GM12892 (cell line): ENCODE measurements at regions not wholly inside any gene's neighbourhood (a gene's known extent, or its start where the extent isn't known, plus 50 kb on each side); places are given as distances from the start of the nearest gene placed in this dataset.

ENCODE experiments used
- POLR2A ChIP-seq: IDR thresholded peaks from 2 replicates; pipeline ENCODE4 v1.6.1; 2011; ENCODE audit warnings: low read depth, low read length, control low read depth
- POLR2AphosphoS5 ChIP-seq: IDR thresholded peaks from 2 replicates; pipeline ENCODE4 v1.6.1; 2011; ENCODE audit warnings: low read depth, low read length, control low read depth

DNA sequence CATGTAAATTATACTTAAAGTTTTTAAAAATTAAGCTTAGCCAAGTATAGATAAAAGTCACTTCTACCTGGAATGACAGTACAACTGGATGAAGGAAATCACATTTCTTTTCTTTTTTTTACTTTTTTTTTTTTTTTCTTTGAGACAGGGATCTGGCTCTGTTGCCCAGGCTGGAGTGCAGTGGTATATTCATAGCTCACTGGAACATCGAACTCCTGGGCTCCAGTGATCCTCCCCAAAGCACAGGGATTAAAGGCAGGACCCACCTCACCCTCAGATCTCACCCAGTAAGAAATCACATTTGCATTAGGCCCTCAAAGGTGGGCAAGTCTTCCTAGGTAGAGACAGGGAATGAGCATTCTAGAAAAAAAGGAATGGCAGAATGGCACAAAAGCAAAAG is 69.5 kb upstream of the C1GALT1 start:
- TF ChIP-seq POLR2A (no peak), POLR2AphosphoS5 (no peak)
